HepG2 (cell line): ENCODE measurements at regions not wholly inside any gene's neighbourhood (a gene's known extent, or its start where the extent isn't known, plus 50 kb on each side); places are given as distances from the start of the nearest gene placed in this dataset.

Experiments used
- ZNF121 ChIP-seq: sonication (generic); formaldehyde crosslinking; IDR thresholded peaks from 2 replicates; pipeline ENCODE4 v1.5.0; 2020; ENCODE audit warnings: mild to moderate bottlenecking, missing genetic modification reagents
- ZSCAN29 ChIP-seq: sonication (generic); formaldehyde crosslinking; conservative IDR thresholded peaks from 2 replicates; pipeline ENCODE4 v1.4.0; 2020; ENCODE audit warnings: mild to moderate bottlenecking, missing genetic modification reagents

DNA sequence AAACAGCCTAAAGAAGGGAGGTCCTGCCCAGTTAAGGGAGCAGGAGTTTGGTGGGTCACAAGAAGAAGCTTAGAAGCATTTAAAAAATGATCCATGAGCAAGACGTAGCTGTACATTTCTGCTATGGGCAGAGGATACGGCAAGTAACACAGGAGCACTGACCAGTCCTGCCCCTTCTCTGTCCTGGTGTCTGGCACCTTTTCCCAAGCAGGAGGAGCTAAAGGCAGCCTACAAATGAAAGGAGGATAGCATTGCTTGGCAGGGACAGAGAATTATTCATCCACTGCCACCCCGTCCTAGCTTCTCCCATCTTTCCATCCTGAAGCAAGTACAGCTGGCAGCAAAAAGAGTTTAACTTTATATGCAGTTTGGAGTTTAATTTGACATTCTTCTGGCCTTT, 1077.6 kb downstream of the TYW1 start:
- TF ChIP-seq ZNF121 (CRISPR knock-in tag) (no peak), ZSCAN29 (CRISPR knock-in tag) (no peak)
